ENCODE measurements at regions not wholly inside any gene's neighbourhood (a gene's known extent, or its start where the extent isn't known, plus 50 kb on each side); places are given as distances from the start of the nearest gene placed in this dataset.

DNA sequence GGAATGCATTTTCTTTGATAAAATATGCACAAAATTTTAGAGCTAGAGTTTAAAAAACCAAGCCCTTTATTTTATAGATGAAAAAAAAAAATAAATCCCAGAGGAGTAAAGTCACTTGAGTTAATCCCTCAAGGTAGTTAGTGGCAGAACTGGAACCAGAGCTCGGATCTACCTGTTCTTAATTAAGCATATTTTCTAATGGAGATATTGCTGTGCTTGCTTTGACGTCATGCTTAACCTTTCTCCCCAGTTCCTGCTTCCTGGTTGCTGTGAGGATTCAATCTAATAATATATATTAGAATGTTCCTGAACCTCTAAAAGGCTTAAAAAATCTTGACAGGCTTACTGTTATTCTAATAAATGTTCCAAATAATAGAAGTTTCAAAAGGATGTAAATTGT is 300.6 kb upstream of the KLF12 start:
- Histone ChIP-seq H4K8ac (ENCODE audit: low read depth, low read length) (no peak overlapping the region), H3K36me3 (ENCODE audit: control insufficient read depth, insufficient read depth, low read length) (no peaks in the 10 kb centered on the region), H3K56ac (ENCODE audit: low read length) (no peak overlapping the region), H3K27ac (ENCODE audit: low read depth, low read length) (no peak overlapping the region), H3K79me2 (ENCODE audit: control insufficient read depth, insufficient read depth, low read length) (no peaks in the 10 kb centered on the region), H3K4ac (ENCODE audit: low read depth, low read length) (no peak overlapping the region), H3K23ac (ENCODE audit: low read length) (no peak overlapping the region), H3K27me3 (ENCODE audit: insufficient read depth, low read length, poor library complexity) (no peaks in the 10 kb centered on the region), H4K5ac (ENCODE audit: low read length) (no peak overlapping the region), H3K4me2 (ENCODE audit: low read length) (no peak overlapping the region), H3K4me1 (ENCODE audit: control insufficient read depth, low read depth, low read length) (no peaks in the 10 kb centered on the region), H3K4me3 (ENCODE audit: low read length) (no peak overlapping the region), H2BK15ac (replicated peaks; ENCODE audit: low read depth) (no peak overlapping the region), H2AK5ac (ENCODE audit: low read length) (no peak overlapping the region), H2BK120ac (ENCODE audit: low read depth, low read length) (no peak overlapping the region), H3K18ac (ENCODE audit: low read length) (no peak overlapping the region), H3K79me1 (ENCODE audit: low read length) (no peaks in the 10 kb centered on the region), H3K9ac (ENCODE audit: low read length) (no peak overlapping the region), H2BK5ac (ENCODE audit: low read length) (no peak overlapping the region)
- WGBS (ENCODE audit: extremely low coverage, insufficient coverage, low lambda C conversion rate), result no CpG with 5 or more reads among the region's 2 CpGs
- DNase-seq, result no peak

DNA sequence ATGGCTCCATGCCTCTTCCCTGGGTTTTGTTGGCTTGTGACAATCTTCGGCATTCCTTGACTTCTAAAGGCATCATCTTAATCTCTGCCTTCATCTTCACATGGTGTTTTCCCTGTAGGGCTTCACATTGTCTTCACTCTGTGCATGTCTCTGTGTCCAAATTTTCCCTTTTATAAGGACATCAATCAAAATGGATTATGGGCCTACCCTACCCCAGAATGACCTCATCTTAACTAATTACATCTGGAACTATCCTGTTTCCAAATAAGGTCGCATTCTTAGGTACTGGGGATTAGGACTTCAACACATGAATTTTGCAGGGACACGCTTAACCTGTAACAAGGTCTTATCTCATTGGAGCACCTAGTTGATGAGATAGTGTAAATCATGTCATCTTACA is 290.3 kb upstream of the KLF12 start:
- WGBS (ENCODE audit: extremely low coverage, insufficient coverage, low lambda C conversion rate), result no CpG with 5 or more reads among the region's 3 CpGs
- H2BK5ac ChIP-seq (ENCODE audit: low read length), result no peak overlapping the region

DNA sequence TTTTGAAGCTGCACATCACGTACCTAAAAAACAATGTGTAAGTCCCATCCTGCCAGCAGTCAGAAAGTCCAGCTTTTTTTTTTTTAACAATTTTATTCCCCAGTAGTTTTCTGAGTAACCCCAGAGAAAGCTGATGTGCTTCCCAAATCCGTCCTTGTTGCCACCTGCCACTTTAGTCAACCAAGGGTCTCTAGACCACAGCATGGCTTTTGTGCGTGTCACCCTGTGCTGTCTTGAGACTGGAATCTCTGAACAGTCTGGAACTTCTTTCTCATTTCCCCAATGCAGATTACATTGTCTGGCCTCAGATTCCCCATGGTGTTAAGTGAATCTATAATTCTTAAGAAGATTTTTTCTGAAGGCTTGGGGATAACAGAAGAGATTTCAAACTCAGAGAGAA is 289.2 kb upstream of the KLF12 start:
- H3K27ac ChIP-seq (ENCODE audit: low read depth, low read length), result no peak overlapping the region
- WGBS (ENCODE audit: extremely low coverage, insufficient coverage, low lambda C conversion rate), result no CpG with 5 or more reads among the region's 3 CpGs
- no peak overlapping the region for H3K18ac ChIP-seq (ENCODE audit: low read length)
- H2BK120ac ChIP-seq (ENCODE audit: low read depth, low read length), result no peak overlapping the region
- no peak for DNase-seq
- no peak overlapping the region for H4K8ac ChIP-seq (ENCODE audit: low read depth, low read length)
- H2BK5ac ChIP-seq (ENCODE audit: low read length), result no peak overlapping the region
- H3K79me1 ChIP-seq (ENCODE audit: low read length), result no peaks in the 10 kb centered on the region
- no peak overlapping the region for H4K5ac ChIP-seq (ENCODE audit: low read length)
- H3K79me2 ChIP-seq (ENCODE audit: control insufficient read depth, insufficient read depth, low read length), result no peaks in the 10 kb centered on the region
- H3K4me2 ChIP-seq (ENCODE audit: low read length), result no peak overlapping the region
- no peak overlapping the region for H3K23ac ChIP-seq (ENCODE audit: low read length)
- no peaks in the 10 kb centered on the region for H3K36me3 ChIP-seq (ENCODE audit: control insufficient read depth, insufficient read depth, low read length)
- no peak overlapping the region for H2BK15ac ChIP-seq (replicated peaks; ENCODE audit: low read depth)
- no peaks in the 10 kb centered on the region for H3K27me3 ChIP-seq (ENCODE audit: insufficient read depth, low read length, poor library complexity)
- H3K56ac ChIP-seq (ENCODE audit: low read length), result no peak overlapping the region
- no peak overlapping the region for H3K4ac ChIP-seq (ENCODE audit: low read depth, low read length)
- H3K9ac ChIP-seq (ENCODE audit: low read length), result no peak overlapping the region
- H2AK5ac ChIP-seq (ENCODE audit: low read length), result no peak overlapping the region
- H3K4me1 ChIP-seq (ENCODE audit: control insufficient read depth, low read depth, low read length), result no peaks in the 10 kb centered on the region
- no peak overlapping the region for H3K4me3 ChIP-seq (ENCODE audit: low read length)

More for the DNA sequence above, 290.3 kb upstream of the KLF12 start:
- H3K56ac ChIP-seq (ENCODE audit: low read length), result no peak overlapping the region
- H3K79me2 ChIP-seq (ENCODE audit: control insufficient read depth, insufficient read depth, low read length), result no peaks in the 10 kb centered on the region
- no peak overlapping the region for H2BK15ac ChIP-seq (replicated peaks; ENCODE audit: low read depth)
- no peak overlapping the region for H3K23ac ChIP-seq (ENCODE audit: low read length)
- no peak overlapping the region for H3K4ac ChIP-seq (ENCODE audit: low read depth, low read length)
- H3K9ac ChIP-seq (ENCODE audit: low read length), result no peak overlapping the region
- H3K4me3 ChIP-seq (ENCODE audit: low read length), result no peak overlapping the region
- no peaks in the 10 kb centered on the region for H3K4me1 ChIP-seq (ENCODE audit: control insufficient read depth, low read depth, low read length)
- no peak overlapping the region for H2AK5ac ChIP-seq (ENCODE audit: low read length)
- no peak overlapping the region for H3K27ac ChIP-seq (ENCODE audit: low read depth, low read length)
- H3K4me2 ChIP-seq (ENCODE audit: low read length), result no peak overlapping the region
- H3K18ac ChIP-seq (ENCODE audit: low read length), result no peak overlapping the region
- H3K27me3 ChIP-seq (ENCODE audit: insufficient read depth, low read length, poor library complexity), result no peaks in the 10 kb centered on the region
- no peak overlapping the region for H4K8ac ChIP-seq (ENCODE audit: low read depth, low read length)
- no peak overlapping the region for H2BK120ac ChIP-seq (ENCODE audit: low read depth, low read length)
- H3K79me1 ChIP-seq (ENCODE audit: low read length), result no peaks in the 10 kb centered on the region
- H4K5ac ChIP-seq (ENCODE audit: low read length), result no peak overlapping the region
- DNase-seq, result no peak
- no peaks in the 10 kb centered on the region for H3K36me3 ChIP-seq (ENCODE audit: control insufficient read depth, insufficient read depth, low read length)

DNA sequence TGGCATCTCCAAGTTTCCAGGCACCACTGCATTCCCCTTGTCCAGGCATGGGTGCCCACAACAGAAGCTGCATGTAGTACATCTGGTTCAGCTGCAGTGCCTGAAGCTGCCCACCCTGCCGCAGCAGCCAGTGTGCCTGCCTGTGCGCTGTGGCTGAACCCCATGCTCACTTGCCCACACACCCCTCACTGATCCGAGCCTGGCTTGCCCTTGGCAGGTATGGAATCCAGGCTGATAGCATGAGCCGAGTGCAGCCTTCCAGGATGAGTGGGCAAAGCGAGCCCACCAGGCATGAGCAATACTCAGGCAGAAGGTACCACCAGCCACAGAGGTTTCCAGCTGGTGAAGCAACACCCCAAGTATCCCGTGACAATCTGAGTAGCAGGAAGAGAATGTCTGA is 280.3 kb upstream of the KLF12 start:
- no peak for DNase-seq
- H3K79me2 ChIP-seq (ENCODE audit: control insufficient read depth, insufficient read depth, low read length), result no peaks in the 10 kb centered on the region
- H2BK5ac ChIP-seq (ENCODE audit: low read length), result no peak overlapping the region
- no peaks in the 10 kb centered on the region for H3K79me1 ChIP-seq (ENCODE audit: low read length)
- H3K4me2 ChIP-seq (ENCODE audit: low read length), result no peak overlapping the region
- no peak overlapping the region for H4K5ac ChIP-seq (ENCODE audit: low read length)
- no peak overlapping the region for H2AK5ac ChIP-seq (ENCODE audit: low read length)
- H3K36me3 ChIP-seq (ENCODE audit: control insufficient read depth, insufficient read depth, low read length), result no peaks in the 10 kb centered on the region
- H3K27me3 ChIP-seq (ENCODE audit: insufficient read depth, low read length, poor library complexity), result no peaks in the 10 kb centered on the region
- H3K4me1 ChIP-seq (ENCODE audit: control insufficient read depth, low read depth, low read length), result no peaks in the 10 kb centered on the region
- WGBS (ENCODE audit: extremely low coverage, insufficient coverage, low lambda C conversion rate), result no CpG with 5 or more reads among the region's 6 CpGs
- no peak overlapping the region for H3K4ac ChIP-seq (ENCODE audit: low read depth, low read length)
- H3K4me3 ChIP-seq (ENCODE audit: low read length), result no peak overlapping the region
- H2BK15ac ChIP-seq (replicated peaks; ENCODE audit: low read depth), result no peak overlapping the region
- no peak overlapping the region for H4K8ac ChIP-seq (ENCODE audit: low read depth, low read length)
- H3K23ac ChIP-seq (ENCODE audit: low read length), result no peak overlapping the region
- H2BK120ac ChIP-seq (ENCODE audit: low read depth, low read length), result no peak overlapping the region
- H3K18ac ChIP-seq (ENCODE audit: low read length), result no peak overlapping the region
- H3K56ac ChIP-seq (ENCODE audit: low read length), result no peak overlapping the region
- H3K27ac ChIP-seq (ENCODE audit: low read depth, low read length), result no peak overlapping the region
- no peak overlapping the region for H3K9ac ChIP-seq (ENCODE audit: low read length)

DNA sequence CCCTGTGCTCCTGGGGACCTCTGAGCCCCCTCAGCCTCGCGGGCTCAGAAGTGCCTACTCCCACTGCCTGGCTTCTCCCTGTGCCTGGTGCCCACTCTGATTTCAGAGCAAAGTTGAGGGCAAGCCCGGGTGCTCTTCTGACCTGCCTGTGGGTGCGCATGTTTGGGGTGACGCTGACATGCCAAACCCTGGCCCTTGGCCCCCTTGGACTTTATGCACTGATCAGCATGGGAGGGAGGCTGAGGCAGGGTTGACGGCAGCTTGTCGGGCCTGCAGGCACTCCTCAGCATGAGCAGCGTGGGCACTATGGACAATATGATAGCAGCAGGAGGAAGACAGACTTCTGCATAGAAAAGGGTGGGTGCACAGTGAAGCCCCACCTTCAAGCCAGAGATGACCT is 279.3 kb upstream of the KLF12 start:
- Histone ChIP-seq H3K23ac (ENCODE audit: low read length) (no peak overlapping the region), H3K4me1 (ENCODE audit: control insufficient read depth, low read depth, low read length) (no peaks in the 10 kb centered on the region), H2AK5ac (ENCODE audit: low read length) (no peak overlapping the region), H3K27ac (ENCODE audit: low read depth, low read length) (no peak overlapping the region), H3K36me3 (ENCODE audit: control insufficient read depth, insufficient read depth, low read length) (no peaks in the 10 kb centered on the region), H3K27me3 (ENCODE audit: insufficient read depth, low read length, poor library complexity) (no peaks in the 10 kb centered on the region), H3K79me2 (ENCODE audit: control insufficient read depth, insufficient read depth, low read length) (no peaks in the 10 kb centered on the region), H3K4ac (ENCODE audit: low read depth, low read length) (no peak overlapping the region), H3K4me2 (ENCODE audit: low read length) (no peak overlapping the region), H2BK5ac (ENCODE audit: low read length) (no peak overlapping the region), H3K9ac (ENCODE audit: low read length) (no peak overlapping the region), H3K18ac (ENCODE audit: low read length) (no peak overlapping the region), H4K8ac (ENCODE audit: low read depth, low read length) (no peak overlapping the region), H3K79me1 (ENCODE audit: low read length) (no peaks in the 10 kb centered on the region), H3K56ac (ENCODE audit: low read length) (no peak overlapping the region), H4K5ac (ENCODE audit: low read length) (no peak overlapping the region), H3K4me3 (ENCODE audit: low read length) (no peak overlapping the region), H2BK120ac (ENCODE audit: low read depth, low read length) (no peak overlapping the region), H2BK15ac (replicated peaks; ENCODE audit: low read depth) (no peak overlapping the region)
- no CpG with 5 or more reads among the region's 8 CpGs for WGBS (ENCODE audit: extremely low coverage, insufficient coverage, low lambda C conversion rate)
- no peak for DNase-seq

DNA sequence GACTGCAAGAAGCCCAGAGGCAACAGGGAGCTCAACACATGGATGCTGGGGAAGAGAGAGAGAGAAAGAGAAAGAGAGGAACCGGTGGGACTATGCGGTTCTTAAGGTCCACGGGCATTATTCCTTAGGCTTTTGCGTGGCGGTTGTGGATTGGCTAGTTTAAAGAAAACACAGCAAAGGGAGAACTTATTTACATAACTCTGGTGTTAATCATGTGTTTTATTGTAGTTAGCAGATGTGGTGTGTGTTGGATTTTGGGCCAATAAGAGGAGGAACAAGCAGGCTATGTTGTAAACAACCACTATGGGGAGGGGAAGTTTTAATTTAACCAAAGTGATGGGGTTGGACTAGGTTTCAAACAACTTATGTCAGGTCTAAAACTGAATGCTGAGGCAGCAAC is 275.3 kb upstream of the KLF12 start:
- H4K8ac ChIP-seq (ENCODE audit: low read depth, low read length), result no peak overlapping the region
- no peak overlapping the region for H3K9ac ChIP-seq (ENCODE audit: low read length)
- no peak overlapping the region for H2BK15ac ChIP-seq (replicated peaks; ENCODE audit: low read depth)
- H3K79me2 ChIP-seq (ENCODE audit: control insufficient read depth, insufficient read depth, low read length), result no peaks in the 10 kb centered on the region
- no peaks in the 10 kb centered on the region for H3K27me3 ChIP-seq (ENCODE audit: insufficient read depth, low read length, poor library complexity)
- H3K4me3 ChIP-seq (ENCODE audit: low read length), result no peak overlapping the region
- H2BK120ac ChIP-seq (ENCODE audit: low read depth, low read length), result no peak overlapping the region
- H3K36me3 ChIP-seq (ENCODE audit: control insufficient read depth, insufficient read depth, low read length), result no peaks in the 10 kb centered on the region
- H3K27ac ChIP-seq (ENCODE audit: low read depth, low read length), result no peak overlapping the region
- H4K5ac ChIP-seq (ENCODE audit: low read length), result no peak overlapping the region
- no peak overlapping the region for H3K18ac ChIP-seq (ENCODE audit: low read length)
- no peaks in the 10 kb centered on the region for H3K4me1 ChIP-seq (ENCODE audit: control insufficient read depth, low read depth, low read length)
- no peak overlapping the region for H3K56ac ChIP-seq (ENCODE audit: low read length)
- no peak for DNase-seq
- WGBS (ENCODE audit: extremely low coverage, insufficient coverage, low lambda C conversion rate), result no CpG with 5 or more reads among the region's 5 CpGs
- no peaks in the 10 kb centered on the region for H3K79me1 ChIP-seq (ENCODE audit: low read length)
- H3K23ac ChIP-seq (ENCODE audit: low read length), result no peak overlapping the region
- H2BK5ac ChIP-seq (ENCODE audit: low read length), result no peak overlapping the region
- no peak overlapping the region for H3K4me2 ChIP-seq (ENCODE audit: low read length)
- no peak overlapping the region for H3K4ac ChIP-seq (ENCODE audit: low read depth, low read length)
- no peak overlapping the region for H2AK5ac ChIP-seq (ENCODE audit: low read length)
